ENCODE measurements at regions not wholly inside any gene's neighbourhood (a gene's known extent, or its start where the extent isn't known, plus 50 kb on each side); places are given as distances from the start of the nearest gene placed in this dataset.

- TF ChIP-seq CTCF (IDR thresholded peaks at IDR 0.05), result no peak
- TF ChIP-seq POLR2A (IDR thresholded peaks at IDR 0.05; ENCODE audit: low read depth), result no peak
- no peak for TF ChIP-seq EP300 (IDR thresholded peaks at IDR 0.05)
- no peak for TF ChIP-seq POLR2AphosphoS5 (IDR thresholded peaks at IDR 0.05)
These were observed 82.4 kb upstream of the MBNL2 start for GRCh38 chr13:97139691-97140090.

Data from esophagus muscularis mucosa (tissue), 4 donors.